Hematopoietic multipotent progenitor cell treated with erythropoietin and hydrocortisone succinate and interleukin-3 and kit ligand, for 6 days (in vitro differentiated cells): ENCODE measurements at regions not wholly inside any gene's neighbourhood (a gene's known extent, or its start where the extent isn't known, plus 50 kb on each side); places are given as distances from the start of the nearest gene placed in this dataset.

Experiments
- DNase-seq: peaks from one replicate; pipeline ENCODE4 v3.0.0-alpha.2; 2015

DNA sequence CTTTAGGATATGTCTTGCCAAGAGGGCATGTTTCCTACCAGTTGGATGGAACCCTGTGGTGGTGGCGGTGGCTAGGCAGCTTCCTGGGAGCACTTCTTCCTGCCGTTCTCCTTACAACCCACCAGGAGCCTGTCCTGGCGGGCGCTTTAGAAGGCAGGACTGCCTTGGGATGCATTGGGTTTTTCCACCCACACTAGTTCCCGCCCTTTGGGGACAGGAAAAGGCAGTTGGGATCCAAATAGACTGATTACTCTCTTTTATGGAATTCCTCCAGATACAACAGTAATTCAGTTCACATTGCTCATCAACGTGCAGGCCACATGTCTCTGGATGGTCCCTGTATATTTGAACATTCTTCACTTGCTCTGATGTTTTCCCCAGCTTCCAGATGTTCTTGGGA lies 305.7 kb upstream of the SSTR1 start:
- DNase-seq = no peak

DNA sequence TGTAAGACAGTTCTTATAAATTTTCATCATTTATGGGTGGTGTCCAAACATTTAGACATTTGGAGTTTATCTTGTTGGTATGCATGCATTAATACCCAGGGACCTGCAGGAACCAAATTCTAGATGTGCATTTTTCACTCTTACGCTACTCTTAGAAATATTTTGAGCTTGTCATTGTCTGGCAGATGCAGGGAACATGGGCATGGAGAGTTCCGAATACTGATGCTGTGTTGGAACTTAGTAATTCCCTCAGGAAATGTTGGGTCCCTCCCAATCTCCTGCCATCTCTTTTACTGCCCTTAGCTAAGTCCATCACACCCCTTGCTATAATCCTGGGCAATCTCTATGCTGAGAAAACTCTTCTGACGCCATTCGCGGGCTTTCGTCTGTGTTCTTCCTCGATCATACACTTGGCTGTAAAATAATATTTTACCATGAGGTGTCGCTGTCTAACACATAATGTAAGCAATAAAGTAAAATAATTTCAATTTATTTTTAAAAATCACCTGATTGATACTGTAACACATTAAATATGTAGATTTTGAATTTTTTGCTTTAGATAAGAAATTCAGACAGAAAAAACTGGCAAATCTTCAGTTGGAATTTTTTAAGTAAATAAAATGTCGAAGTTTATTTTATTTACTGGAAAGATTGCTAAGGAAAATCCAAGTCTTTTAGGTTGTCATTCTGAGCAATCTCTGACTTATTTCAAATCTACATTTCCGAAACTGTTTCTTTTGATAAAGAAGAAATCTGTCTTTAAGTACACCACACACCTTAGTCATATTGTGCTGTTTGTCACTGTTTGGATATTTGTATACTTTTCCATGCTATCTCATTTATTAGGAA lies 304.1 kb upstream of the SSTR1 start:
- DNase-seq = peak; percentile 72

DNA sequence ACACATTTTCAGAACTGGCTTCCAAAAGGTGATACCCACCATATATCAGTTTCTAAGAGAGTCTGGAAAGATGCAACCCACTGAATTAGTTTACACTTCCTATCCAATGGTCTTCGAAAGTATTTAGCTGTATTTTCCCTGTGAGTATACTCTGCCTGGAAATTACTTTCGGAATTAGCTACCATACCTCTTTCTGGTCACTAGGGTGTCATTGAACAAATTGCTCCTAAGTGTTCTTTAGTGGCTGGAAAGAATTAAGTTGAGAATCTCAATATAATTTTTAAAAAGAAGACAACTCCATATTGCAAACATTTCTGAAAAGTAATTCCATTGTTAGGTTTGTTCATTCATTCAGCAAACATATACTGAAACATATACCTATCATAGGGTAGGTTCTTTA lies 283.1 kb upstream of the SSTR1 start:
- DNase-seq = no peak

- no peak for DNase-seq
Measured at GRCh38 chr14:37932008-37932407, 275.7 kb upstream of the SSTR1 start.

- no peak for DNase-seq
Measured at GRCh38 chr14:37932481-37932880, 275.2 kb upstream of the SSTR1 start.

GRCh38 chr14:37936971-37937370 lies 270.7 kb upstream of the SSTR1 start:
- no peak for DNase-seq

DNA sequence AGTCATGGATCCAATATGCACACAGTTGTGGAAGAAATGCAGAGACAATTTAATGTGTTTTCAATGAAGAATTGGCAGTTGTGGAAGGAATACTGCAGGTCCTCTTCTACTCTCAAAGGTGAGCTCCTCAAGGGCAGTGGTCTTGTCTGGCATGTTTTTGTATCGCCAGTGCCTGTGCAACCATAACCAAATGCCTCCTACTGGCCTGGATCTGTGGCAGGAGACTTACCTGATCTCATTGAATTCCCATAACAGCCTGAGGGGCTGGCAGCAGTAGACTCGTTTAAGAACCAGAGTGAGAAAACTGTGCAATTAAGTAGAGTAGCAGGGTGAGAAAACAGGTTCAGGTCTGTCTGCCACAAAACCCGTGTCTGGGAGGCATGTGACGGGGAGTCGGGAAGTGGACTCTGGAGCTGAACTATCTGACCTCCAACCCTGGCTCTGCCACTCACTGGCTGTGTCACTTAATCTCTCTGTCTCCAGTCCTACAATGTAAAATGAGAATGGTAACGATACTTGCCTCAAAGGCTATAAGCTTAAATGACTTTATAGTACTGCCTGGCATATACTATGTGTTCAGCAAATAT lies 268.2 kb upstream of the SSTR1 start:
- no peak for DNase-seq

DNA sequence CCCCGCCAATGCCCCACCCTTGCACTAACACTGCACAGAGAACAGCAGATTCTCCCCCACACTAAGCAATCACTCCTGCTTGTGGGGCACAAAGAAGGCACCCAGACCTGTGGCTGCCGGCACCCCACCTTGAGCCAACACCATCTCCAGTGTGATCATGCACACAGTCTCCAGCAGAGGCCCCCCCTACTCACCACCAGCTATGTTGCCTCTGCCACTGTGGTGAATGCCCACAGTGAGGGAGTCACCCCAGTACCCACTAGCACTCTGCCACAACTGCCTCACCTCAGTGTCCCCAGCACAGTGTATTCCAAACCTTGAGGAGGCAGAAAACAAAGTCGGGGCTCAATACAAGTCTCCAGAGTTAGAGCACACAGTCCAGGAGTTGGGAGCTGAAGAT lies 261.7 kb upstream of the SSTR1 start:
- DNase-seq = no peak

- no peak for DNase-seq
Measured at GRCh38 chr14:37946819-37947218, 260.9 kb upstream of the SSTR1 start.

- DNase-seq = no peak
Measured at GRCh38 chr14:37948266-37948665, 259.4 kb upstream of the SSTR1 start.

GRCh38 chr14:37968664-37969240 lies 239.0 kb upstream of the SSTR1 start:
- no peak for DNase-seq

GRCh38 chr14:37969511-37969979 lies 238.2 kb upstream of the SSTR1 start:
- DNase-seq = no peak

- DNase-seq = no peak
Measured at GRCh38 chr14:37970696-37971095, 237.0 kb upstream of the SSTR1 start.

DNA sequence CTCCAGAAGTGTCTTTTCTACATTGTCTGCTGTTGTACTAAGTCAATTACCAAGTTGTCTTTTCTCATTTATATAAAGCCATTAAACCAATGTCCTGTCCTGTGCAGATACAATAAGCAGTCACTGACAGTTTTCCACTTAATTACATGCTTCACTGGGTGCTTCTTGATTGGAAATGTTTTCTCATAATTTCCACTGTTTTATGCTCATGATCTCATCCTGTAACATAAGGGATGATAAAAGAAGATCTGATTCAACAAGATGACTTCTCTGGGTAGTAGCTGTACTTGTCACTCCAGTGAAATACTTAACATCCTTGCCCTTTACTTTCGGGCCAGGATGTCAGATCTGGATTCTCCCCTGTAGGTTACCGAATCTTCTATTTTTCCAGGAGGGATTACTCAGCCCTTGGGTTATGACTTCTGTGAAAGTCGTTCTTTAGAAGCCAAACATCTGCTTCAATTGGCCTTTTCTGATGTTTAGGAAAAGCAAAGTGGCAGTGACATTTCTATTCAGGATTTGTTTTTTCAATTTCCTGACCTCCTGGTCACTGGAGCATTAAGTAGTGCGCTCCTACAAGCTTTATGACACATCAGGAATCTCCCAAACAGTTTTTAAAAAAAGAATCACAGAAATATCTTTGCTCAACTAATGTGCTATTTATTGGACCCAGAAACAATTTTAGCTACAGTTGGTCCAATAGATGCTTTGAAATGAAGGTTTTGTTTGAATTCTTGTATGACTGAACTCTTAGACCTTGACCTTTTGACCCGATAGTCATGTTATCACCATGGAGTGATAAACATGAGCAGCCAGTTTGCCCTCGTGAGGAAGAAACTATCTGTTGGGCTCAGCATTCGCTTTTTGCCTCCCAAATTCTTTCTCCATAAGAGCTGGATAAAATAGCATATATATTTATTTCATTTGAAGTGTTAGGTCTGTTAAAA lies 234.5 kb upstream of the SSTR1 start:
- no peak for DNase-seq

DNA sequence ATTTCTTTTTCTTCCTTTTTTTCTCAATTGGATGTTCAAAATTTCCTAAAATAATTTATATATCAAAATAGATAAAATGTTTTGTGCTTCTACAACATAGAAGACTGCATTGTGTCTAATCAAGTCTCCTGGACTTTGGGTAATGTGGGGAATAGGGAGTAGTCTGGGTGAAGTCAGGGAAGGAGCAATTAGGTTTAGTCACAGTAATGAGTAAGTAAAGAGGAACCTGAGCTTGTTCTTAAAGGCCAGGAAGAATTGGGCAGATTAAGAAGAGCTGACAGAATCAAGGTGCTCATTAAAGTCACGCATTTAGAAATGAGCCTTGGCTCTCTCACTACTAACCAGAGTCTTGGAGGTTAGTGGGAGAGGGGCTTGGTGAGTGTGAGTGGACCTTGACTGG lies 233.3 kb upstream of the SSTR1 start:
- no peak for DNase-seq

DNA sequence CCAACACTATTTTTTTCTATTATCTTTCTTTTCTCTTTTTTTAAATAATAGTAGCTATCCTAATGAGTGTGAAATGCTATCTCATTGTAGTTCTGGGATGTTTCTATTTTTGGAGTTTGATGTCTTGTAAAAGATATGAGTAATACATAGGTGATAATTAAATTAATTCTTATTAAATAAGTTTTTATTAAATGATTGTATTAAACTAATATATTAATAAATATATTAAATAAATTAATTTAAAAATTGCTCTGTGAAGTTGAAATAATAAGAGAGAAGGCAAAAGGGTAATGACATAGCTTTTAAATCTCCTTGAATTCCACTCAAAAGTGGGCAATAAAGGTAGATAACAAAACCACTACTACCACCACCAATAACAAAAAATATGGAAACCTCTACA lies 230.2 kb upstream of the SSTR1 start:
- no peak for DNase-seq

DNA sequence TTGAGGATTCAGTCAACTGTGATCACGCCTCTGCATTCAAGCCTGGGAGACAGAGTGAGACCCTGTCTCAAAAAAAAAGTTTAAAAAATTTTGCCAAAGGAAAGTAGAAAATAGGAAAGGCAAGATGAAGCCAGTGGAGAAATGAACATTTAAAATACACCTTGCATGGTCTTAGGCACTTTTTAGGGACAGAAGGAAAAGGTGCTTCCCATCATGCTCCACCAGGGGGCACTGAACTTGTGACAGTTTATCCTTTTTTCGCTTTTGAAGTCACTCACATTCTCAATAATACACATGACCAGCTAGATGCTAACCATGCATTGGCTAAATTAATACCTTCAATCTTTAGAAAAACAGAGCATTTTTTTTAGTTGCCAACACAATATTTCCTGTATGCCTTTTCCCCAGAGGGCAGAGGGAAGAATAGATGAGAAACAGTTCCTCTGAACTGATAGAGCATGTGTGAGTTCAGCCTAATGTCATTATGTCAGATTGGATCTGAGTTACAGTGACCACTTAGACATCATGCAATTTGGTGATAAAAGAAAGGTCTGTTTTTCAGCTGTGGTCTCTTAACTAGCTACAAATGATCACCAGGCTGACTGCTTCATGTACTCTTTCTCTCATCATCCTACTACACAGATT lies 221.8 kb upstream of the SSTR1 start:
- peak; percentile 82 for DNase-seq

- DNase-seq = no peak
Measured at GRCh38 chr14:37988472-37988871, 219.2 kb upstream of the SSTR1 start.

DNA sequence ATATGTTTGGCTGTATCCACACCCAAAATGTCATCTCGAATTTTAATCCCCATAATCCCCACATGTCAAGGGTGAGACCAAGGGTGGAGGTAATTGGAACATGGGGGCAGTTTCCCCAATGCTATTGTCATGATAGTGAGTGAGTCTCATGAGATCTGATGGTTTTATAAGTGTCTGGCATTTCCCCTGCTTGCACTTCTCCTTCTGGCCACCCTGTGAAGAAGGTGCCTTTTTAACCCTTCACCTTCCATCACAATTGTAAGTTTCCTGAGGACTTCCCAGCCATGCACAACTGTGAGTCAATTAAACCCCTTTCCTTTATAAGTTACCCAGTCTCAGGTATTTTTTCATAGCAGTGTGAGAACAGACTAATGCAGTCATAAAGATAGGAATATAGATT lies 216.7 kb upstream of the SSTR1 start:
- no peak for DNase-seq

GRCh38 chr14:37992499-37992898 lies 215.2 kb upstream of the SSTR1 start:
- DNase-seq = no peak

DNA sequence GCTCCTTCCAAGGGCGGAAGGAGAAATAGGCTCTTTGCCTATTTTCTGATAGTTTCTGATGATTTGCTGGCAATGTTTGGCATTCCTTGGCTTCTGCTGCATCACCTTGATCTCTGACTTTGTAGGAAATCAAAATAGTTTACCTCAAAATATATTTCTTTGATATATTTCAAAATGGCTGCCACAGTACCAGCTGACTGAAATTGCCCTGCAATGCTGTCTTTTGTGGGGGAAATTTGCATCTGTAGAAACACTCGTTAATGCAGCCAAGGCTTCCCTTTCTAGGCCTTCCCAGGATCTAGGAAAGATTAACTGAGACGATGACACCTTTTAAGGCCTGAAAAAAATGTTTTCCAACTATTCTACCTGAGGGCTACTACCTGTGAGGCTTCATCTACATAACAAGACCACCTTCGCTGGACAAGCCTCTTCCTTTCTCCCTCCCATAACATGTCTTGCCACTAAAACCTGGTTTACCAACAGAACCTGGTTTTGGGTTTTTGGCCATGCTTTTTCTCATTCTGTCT lies 212.8 kb upstream of the SSTR1 start:
- no peak for DNase-seq

- no peak for DNase-seq
Measured at GRCh38 chr14:37997017-37997416, 210.7 kb upstream of the SSTR1 start.
